MM.1S (cell line): ENCODE measurements at regions not wholly inside any gene's neighbourhood (a gene's known extent, or its start where the extent isn't known, plus 50 kb on each side); places are given as distances from the start of the nearest gene placed in this dataset.

ENCODE experiments used
- DNase-seq: peaks from one replicate; pipeline ENCODE4 v3.0.0-alpha.2; 2015
- H2AFZ ChIP-seq: fragments of 300-600 bp; sonication (generic); 2 replicates; pipeline ENCODE4 v1.6.0; 2016; ENCODE audit warnings: antibody characterized with exemption, low read length
- H3F3A ChIP-seq: fragments of 300-600 bp; sonication (generic); 2 replicates; pipeline ENCODE4 v1.6.1; 2016; ENCODE audit warnings: mild to moderate bottlenecking, antibody characterized with exemption, low read length, moderate library complexity, mixed read lengths; ENCODE audit not compliant: insufficient read depth
- H3K27ac ChIP-seq: fragments of 300-600 bp; sonication (generic); 2 replicates; pipeline ENCODE4 v1.5.1; 2016; ENCODE audit warnings: mild to moderate bottlenecking, low read length
- H3K27me3 ChIP-seq: fragments of 300-600 bp; sonication (generic); replicated peaks from 2 replicates; pipeline ENCODE4 v1.6.0; 2016; ENCODE audit warnings: low read length; ENCODE audit not compliant: insufficient read depth
- H3K36me3 ChIP-seq: fragments of 300-600 bp; sonication (generic); replicated peaks from 2 replicates; pipeline ENCODE4 v1.6.1; 2016; ENCODE audit warnings: mild to moderate bottlenecking, low read length, mixed read lengths; ENCODE audit not compliant: insufficient read depth
- H3K4me1 ChIP-seq: fragments of 300-600 bp; sonication (generic); 2 replicates; pipeline ENCODE4 v1.6.1; 2016; ENCODE audit warnings: low read length, mixed read lengths
- H3K4me2 ChIP-seq: fragments of 300-600 bp; sonication (generic); 2 replicates; pipeline ENCODE4 v1.6.0; 2016; ENCODE audit warnings: low read depth, low read length
- H3K4me3 ChIP-seq: fragments of 300-600 bp; sonication (generic); 2 replicates; pipeline ENCODE4 v1.5.1; 2016; ENCODE audit warnings: low read length, mixed read lengths
- H3K79me2 ChIP-seq: fragments of 300-600 bp; sonication (generic); 2 replicates; pipeline ENCODE4 v1.6.1; 2016; ENCODE audit warnings: mixed run types, low read length, mixed read lengths
- H3K9ac ChIP-seq: fragments of 300-600 bp; sonication (generic); 2 replicates; pipeline ENCODE4 v1.6.1; 2016; ENCODE audit warnings: low read length, mixed read lengths
- H3K9me2 ChIP-seq: fragments of 300-600 bp; sonication (generic); replicated peaks from 2 replicates; pipeline ENCODE4 v1.6.1; 2016; ENCODE audit warnings: mild to moderate bottlenecking, low read length, mixed read lengths; ENCODE audit not compliant: insufficient read depth
- H3K9me3 ChIP-seq: fragments of 300-600 bp; sonication (generic); replicated peaks from 2 replicates; pipeline ENCODE4 v1.6.1; 2016; ENCODE audit warnings: mild to moderate bottlenecking, low read length, mixed read lengths; ENCODE audit not compliant: insufficient read depth
- H4K20me1 ChIP-seq: fragments of 300-600 bp; sonication (generic); 2 replicates; pipeline ENCODE4 v1.6.1; 2016; ENCODE audit warnings: mild to moderate bottlenecking, low read length, moderate library complexity, mixed read lengths; ENCODE audit not compliant: insufficient read depth
- CTCF ChIP-seq: fragments of 300-600 bp; sonication (generic); IDR thresholded peaks from 2 replicates; pipeline ENCODE4 v1.5.1; 2016; ENCODE audit warnings: antibody characterized with exemption, low read length, mixed read lengths
- EZH2 ChIP-seq: fragments of 300-600 bp; sonication (generic); optimal IDR thresholded peaks from 2 replicates; pipeline ENCODE3; 2017; ENCODE audit warnings: low read depth, mild to moderate bottlenecking, antibody characterized with exemption, low read length, mixed read lengths
- EZH2phosphoT487 ChIP-seq: fragments of 300-600 bp; sonication (generic); IDR thresholded peaks from 2 replicates; pipeline ENCODE4 v1.6.1; 2018; ENCODE audit warnings: antibody characterized with exemption, low read length

DNA sequence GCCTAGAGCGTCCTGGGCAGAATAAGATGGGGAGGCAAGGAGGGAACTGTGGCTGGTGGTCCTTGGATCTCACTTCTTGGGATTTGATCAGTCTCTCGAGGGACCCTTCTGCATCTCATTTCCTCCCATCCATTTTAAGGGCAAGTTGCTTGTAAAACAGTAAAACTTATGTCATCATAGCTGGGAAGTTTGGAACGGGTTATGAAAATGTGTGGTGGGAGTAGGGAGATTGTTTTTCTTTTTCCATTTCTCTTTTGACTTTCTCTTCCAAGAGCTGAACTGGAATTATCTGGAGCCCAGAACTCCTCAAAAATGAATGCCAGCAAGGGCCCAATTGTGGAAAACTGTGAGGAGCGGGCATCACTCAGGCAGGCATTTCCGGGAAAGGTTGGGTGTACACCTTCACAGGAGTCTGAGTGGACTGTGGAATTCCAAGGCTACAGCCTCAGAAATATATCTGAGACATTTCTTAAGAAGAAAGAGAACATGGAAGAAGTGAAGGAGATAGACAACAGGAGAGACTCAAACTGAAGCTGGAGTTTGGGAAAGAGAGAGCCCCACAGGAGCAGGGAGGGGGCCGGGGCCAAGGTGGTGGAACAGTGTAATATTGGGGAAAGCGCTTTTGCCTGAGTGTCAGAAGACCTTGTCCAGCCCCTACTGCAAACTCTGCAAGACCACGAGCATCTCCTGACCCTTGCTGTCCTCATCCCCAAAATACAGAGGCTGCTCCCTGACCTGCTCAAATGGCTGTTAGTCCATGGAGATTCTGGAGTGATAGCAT, 185.1 kb downstream of the FOXD2 start:
- DNase-seq: no peak
- no peaks in the 10 kb centered on the region for H3K27me3 ChIP-seq
- no peaks in the 10 kb centered on the region for H3F3A ChIP-seq
- H3K9ac ChIP-seq: no peak overlapping the region
- TF ChIP-seq CTCF (no peak), EZH2 (no peak)
- H3K36me3 ChIP-seq: no peaks in the 10 kb centered on the region
- H3K4me3 ChIP-seq: no peak overlapping the region
- no peaks in the 10 kb centered on the region for H3K79me2 ChIP-seq
- H4K20me1 ChIP-seq: no peaks in the 10 kb centered on the region
- H3K27ac ChIP-seq: no peak overlapping the region
- H3K4me2 ChIP-seq: no peak overlapping the region
- no peak overlapping the region for H2AFZ ChIP-seq
- H3K9me3 ChIP-seq: no peaks in the 10 kb centered on the region
- no peaks in the 10 kb centered on the region for H3K4me1 ChIP-seq
- H3K9me2 ChIP-seq: no peaks in the 10 kb centered on the region

DNA sequence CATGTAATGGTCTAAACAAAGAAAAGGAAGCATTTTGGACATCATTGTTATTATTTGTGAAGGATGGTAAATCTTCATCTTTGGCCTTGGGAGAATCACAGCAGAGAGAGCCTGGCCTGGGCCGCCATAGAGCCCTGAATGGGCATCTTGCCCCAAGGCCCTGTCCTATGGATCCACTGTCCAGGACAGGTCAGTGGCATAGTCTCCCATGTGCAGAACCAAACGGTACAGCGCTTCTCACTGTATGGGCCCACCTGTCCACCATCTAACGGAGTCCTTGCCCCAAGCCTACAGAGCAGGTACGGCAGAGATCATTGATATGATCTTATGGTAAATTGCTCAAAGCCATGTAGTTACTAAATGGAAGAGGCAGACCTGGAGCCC, 185.7 kb downstream of the FOXD2 start:
- Histone ChIP-seq H3K9me3 (no peaks in the 10 kb centered on the region), H3K4me3 (no peak overlapping the region), H3K27me3 (no peaks in the 10 kb centered on the region), H3K9ac (no peak overlapping the region), H3K27ac (no peak overlapping the region), H4K20me1 (no peaks in the 10 kb centered on the region), H3K9me2 (no peaks in the 10 kb centered on the region), H3K79me2 (no peaks in the 10 kb centered on the region), H3K4me2 (no peak overlapping the region), H2AFZ (no peak overlapping the region), H3F3A (no peaks in the 10 kb centered on the region), H3K4me1 (no peaks in the 10 kb centered on the region), H3K36me3 (no peaks in the 10 kb centered on the region)
- DNase-seq: no peak
- TF ChIP-seq EZH2: no peak
- TF ChIP-seq CTCF: no peak
- no peak for TF ChIP-seq EZH2phosphoT487

DNA sequence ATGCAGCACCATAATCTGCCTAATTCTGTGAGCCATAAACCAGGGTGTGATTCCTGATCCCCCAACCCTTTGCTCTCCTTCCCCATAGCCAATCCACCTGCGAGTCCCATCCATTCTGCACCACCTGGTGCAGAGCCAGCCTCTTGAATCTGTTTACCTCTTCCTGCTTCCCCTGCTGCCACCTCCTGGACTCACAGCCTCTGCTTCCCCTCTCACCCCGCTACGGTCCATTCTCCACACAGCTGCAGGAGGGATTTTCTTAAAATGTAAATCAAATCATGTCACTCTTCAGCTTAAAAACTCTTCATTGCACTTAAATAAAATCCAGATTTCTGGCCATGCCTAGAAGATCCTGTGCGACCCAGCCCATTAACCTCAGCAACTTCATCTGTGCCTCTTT, 186.7 kb downstream of the FOXD2 start:
- H3K79me2 ChIP-seq: no peaks in the 10 kb centered on the region
- no peaks in the 10 kb centered on the region for H3K9me2 ChIP-seq
- no peak overlapping the region for H3K9ac ChIP-seq
- H3K36me3 ChIP-seq: no peaks in the 10 kb centered on the region
- H3K4me1 ChIP-seq: no peaks in the 10 kb centered on the region
- no peak overlapping the region for H3K4me3 ChIP-seq
- no peak overlapping the region for H3K4me2 ChIP-seq
- H3K27me3 ChIP-seq: no peaks in the 10 kb centered on the region
- no peak for DNase-seq
- no peaks in the 10 kb centered on the region for H4K20me1 ChIP-seq
- no peak for TF ChIP-seq EZH2phosphoT487
- TF ChIP-seq EZH2: no peak
- TF ChIP-seq CTCF: no peak
- H3K9me3 ChIP-seq: no peaks in the 10 kb centered on the region
- H2AFZ ChIP-seq: no peak overlapping the region
- H3K27ac ChIP-seq: no peak overlapping the region
- no peaks in the 10 kb centered on the region for H3F3A ChIP-seq
